ENCODE measurements at regions not wholly inside any gene's neighbourhood (a gene's known extent, or its start where the extent isn't known, plus 50 kb on each side); places are given as distances from the start of the nearest gene placed in this dataset.

- Histone ChIP-seq H2AFZ (ENCODE audit: low read depth) (no peak overlapping the region), H3K36me3 (ENCODE audit: insufficient read depth) (no peaks in the 10 kb centered on the region), H3K27ac (no peak overlapping the region), H4K20me1 (ENCODE audit: insufficient read depth) (no peaks in the 10 kb centered on the region), H3K9ac (no peak overlapping the region), H3K4me3 (IDR thresholded peaks at IDR 0.05; ENCODE audit: insufficient read depth, low read depth, low read length) (no peak overlapping the region), H3K27me3 (ENCODE audit: insufficient read depth, low read depth) (no peaks in the 10 kb centered on the region), H3K79me2 (ENCODE audit: insufficient read depth, low read depth) (no peaks in the 10 kb centered on the region), H3K4me1 (ENCODE audit: low read depth, poor library complexity, severe bottlenecking) (peaks cover 4% of the 10 kb centered on the region), H3K4me2 (no peak overlapping the region)
- no peak for TF ChIP-seq CTCF (conservative IDR thresholded peaks at IDR 0.05; ENCODE audit: low read depth, low read length)
Observed at GRCh38 chr13:61039302-61039701, 376.3 kb downstream of the PCDH20 start.

DNA sequence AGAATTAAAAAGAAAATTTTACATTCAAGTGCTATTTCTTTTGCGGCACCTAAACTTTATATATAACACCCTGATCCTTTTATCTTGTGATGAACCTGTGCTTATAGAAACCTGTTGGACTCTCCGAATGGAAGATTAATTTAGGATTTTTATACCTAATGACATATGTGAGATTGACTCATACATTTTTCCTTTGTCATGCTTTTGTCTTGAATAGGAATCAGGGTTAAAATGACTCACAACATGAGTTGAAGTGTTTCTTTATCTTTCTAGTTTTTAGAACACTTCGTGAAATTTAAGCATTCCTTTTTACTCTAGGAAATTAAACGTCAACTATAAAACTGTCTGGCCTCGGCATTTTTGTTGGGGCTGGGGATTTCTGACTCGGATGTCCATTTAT, 378.9 kb downstream of the PCDH20 start:
- no peaks in the 10 kb centered on the region for H3K36me3 ChIP-seq (ENCODE audit: insufficient read depth)
- no peak overlapping the region for H3K4me2 ChIP-seq
- no peak for TF ChIP-seq CTCF (conservative IDR thresholded peaks at IDR 0.05; ENCODE audit: low read depth, low read length)
- no peaks in the 10 kb centered on the region for H3K79me2 ChIP-seq (ENCODE audit: insufficient read depth, low read depth)
- no peaks in the 10 kb centered on the region for H3K27me3 ChIP-seq (ENCODE audit: insufficient read depth, low read depth)
- H3K9ac ChIP-seq: no peak overlapping the region
- no peak overlapping the region for H3K4me3 ChIP-seq (IDR thresholded peaks at IDR 0.05; ENCODE audit: insufficient read depth, low read depth, low read length)
- peaks cover 15% of the 10 kb centered on the region for H3K4me1 ChIP-seq (ENCODE audit: low read depth, poor library complexity, severe bottlenecking)
- no peak overlapping the region for H3K27ac ChIP-seq
- H2AFZ ChIP-seq (ENCODE audit: low read depth): no peak overlapping the region
- no peaks in the 10 kb centered on the region for H4K20me1 ChIP-seq (ENCODE audit: insufficient read depth)

GRCh38 chr13:61030445-61030844, 385.2 kb downstream of the PCDH20 start:
- Histone ChIP-seq H3K4me3 (IDR thresholded peaks at IDR 0.05; ENCODE audit: insufficient read depth, low read depth, low read length) (no peak overlapping the region), H3K4me1 (ENCODE audit: low read depth, poor library complexity, severe bottlenecking) (peaks cover 19% of the 10 kb centered on the region), H3K4me2 (no peak overlapping the region), H4K20me1 (ENCODE audit: insufficient read depth) (no peaks in the 10 kb centered on the region), H3K9ac (no peak overlapping the region), H2AFZ (ENCODE audit: low read depth) (no peak overlapping the region), H3K27me3 (ENCODE audit: insufficient read depth, low read depth) (no peaks in the 10 kb centered on the region), H3K27ac (no peak overlapping the region), H3K79me2 (ENCODE audit: insufficient read depth, low read depth) (no peaks in the 10 kb centered on the region), H3K36me3 (ENCODE audit: insufficient read depth) (no peaks in the 10 kb centered on the region)
- no peak for TF ChIP-seq CTCF (conservative IDR thresholded peaks at IDR 0.05; ENCODE audit: low read depth, low read length)

DNA sequence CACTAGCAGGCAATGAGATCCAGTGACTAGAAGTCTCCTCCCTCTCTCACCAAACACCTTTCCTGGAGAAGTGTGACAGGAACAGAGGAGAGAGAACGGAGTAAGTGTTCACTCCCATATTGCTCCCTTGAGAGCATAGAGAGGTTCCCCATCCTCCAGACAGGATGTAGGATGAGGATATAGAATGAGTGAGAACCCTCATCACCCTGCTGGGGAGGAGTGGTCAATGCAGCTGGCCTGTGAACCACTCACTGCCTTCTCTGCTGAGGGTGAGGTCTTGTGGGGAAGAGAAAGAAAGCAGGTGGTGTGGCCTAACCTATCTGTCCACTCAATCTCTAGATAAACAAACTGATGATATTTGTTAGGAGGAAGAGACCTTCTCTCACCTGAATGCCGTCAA, 386.6 kb downstream of the PCDH20 start:
- H2AFZ ChIP-seq (ENCODE audit: low read depth): no peak overlapping the region
- H3K9ac ChIP-seq: no peak overlapping the region
- no peaks in the 10 kb centered on the region for H3K79me2 ChIP-seq (ENCODE audit: insufficient read depth, low read depth)
- no peaks in the 10 kb centered on the region for H3K36me3 ChIP-seq (ENCODE audit: insufficient read depth)
- no peaks in the 10 kb centered on the region for H4K20me1 ChIP-seq (ENCODE audit: insufficient read depth)
- peaks cover 19% of the 10 kb centered on the region for H3K4me1 ChIP-seq (ENCODE audit: low read depth, poor library complexity, severe bottlenecking)
- TF ChIP-seq CTCF (conservative IDR thresholded peaks at IDR 0.05; ENCODE audit: low read depth, low read length): no peak
- H3K4me3 ChIP-seq (IDR thresholded peaks at IDR 0.05; ENCODE audit: insufficient read depth, low read depth, low read length): no peak overlapping the region
- H3K27ac ChIP-seq: no peak overlapping the region
- no peaks in the 10 kb centered on the region for H3K27me3 ChIP-seq (ENCODE audit: insufficient read depth, low read depth)
- no peak overlapping the region for H3K4me2 ChIP-seq

GRCh38 chr13:61024046-61024445, 391.6 kb downstream of the PCDH20 start:
- no peak overlapping the region for H3K27ac ChIP-seq
- H3K79me2 ChIP-seq (ENCODE audit: insufficient read depth, low read depth): no peaks in the 10 kb centered on the region
- TF ChIP-seq CTCF (conservative IDR thresholded peaks at IDR 0.05; ENCODE audit: low read depth, low read length): no peak
- H3K4me3 ChIP-seq (IDR thresholded peaks at IDR 0.05; ENCODE audit: insufficient read depth, low read depth, low read length): no peak overlapping the region
- no peaks in the 10 kb centered on the region for H3K36me3 ChIP-seq (ENCODE audit: insufficient read depth)
- H3K9ac ChIP-seq: no peak overlapping the region
- H2AFZ ChIP-seq (ENCODE audit: low read depth): no peak overlapping the region
- no peaks in the 10 kb centered on the region for H3K4me1 ChIP-seq (ENCODE audit: low read depth, poor library complexity, severe bottlenecking)
- H3K4me2 ChIP-seq: no peak overlapping the region
- H4K20me1 ChIP-seq (ENCODE audit: insufficient read depth): no peaks in the 10 kb centered on the region
- H3K27me3 ChIP-seq (ENCODE audit: insufficient read depth, low read depth): no peaks in the 10 kb centered on the region

All from KMS-11 (cell line).